GM06990 (cell line): ENCODE measurements at regions not wholly inside any gene's neighbourhood (a gene's known extent, or its start where the extent isn't known, plus 50 kb on each side); places are given as distances from the start of the nearest gene placed in this dataset.

Source experiments
- DNase-seq: peaks from one replicate; pipeline ENCODE4 v3.0.0-alpha.2; 2011; ENCODE audit not compliant: insufficient read length; ENCODE audit errors: extremely low read depth
- H3K27me3 ChIP-seq: replicated peaks from 2 replicates; pipeline ENCODE4 v1.6.0; 2011; ENCODE audit warnings: low read length; ENCODE audit not compliant: control insufficient read depth, insufficient read depth
- H3K36me3 ChIP-seq: 2 replicates; pipeline ENCODE4 v1.5.1; 2011; ENCODE audit warnings: low read length; ENCODE audit not compliant: control insufficient read depth, insufficient read depth
- H3K4me3 ChIP-seq: replicated peaks from 2 replicates; pipeline ENCODE4 v1.5.1; 2011; ENCODE audit warnings: low read depth, mild to moderate bottlenecking, control low read depth, low read length
- TF ChIP-seq, protein P1 (sequence below): IDR thresholded peaks from 2 replicates; pipeline ENCODE4 v1.5.1; 2011; ENCODE audit warnings: low read length, control low read depth, mild to moderate bottlenecking, inconsistent platforms; ENCODE audit not compliant: insufficient read depth, poor library complexity, severe bottlenecking

DNA sequence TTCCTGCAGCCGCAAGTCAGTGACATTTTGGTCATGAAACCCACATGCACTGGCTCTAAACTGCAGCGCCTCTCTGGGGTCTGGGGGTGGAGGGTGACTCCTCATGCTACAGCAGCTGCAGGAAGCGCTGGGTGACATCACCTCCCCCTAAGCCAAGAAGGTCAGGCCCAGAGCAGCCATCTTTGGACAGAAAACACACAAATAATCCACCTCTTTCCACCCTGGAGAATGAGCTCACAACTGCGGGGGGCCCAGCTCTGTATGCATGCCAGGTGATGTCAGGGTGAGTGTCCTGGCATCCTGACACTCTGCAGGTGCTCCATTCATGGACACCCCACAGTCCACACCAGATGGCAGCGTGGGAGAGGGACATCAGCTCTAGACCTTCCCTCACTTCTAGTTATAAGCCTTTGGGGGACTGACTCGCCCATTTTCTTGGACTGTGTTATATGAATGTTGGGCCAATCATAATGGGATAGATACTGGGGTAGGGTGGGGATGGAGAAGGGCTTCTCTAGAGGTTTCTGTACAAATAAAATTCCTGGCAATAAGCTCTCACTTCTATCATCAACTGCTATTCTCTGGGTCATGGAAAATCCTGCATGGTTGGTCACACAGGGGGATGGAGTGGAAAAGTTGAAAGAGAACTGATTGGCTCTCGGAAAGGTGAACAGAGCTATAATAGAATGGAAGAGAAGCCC is 70.7 kb upstream of the THBS1 start:
- TF ChIP-seq, protein P1, sequence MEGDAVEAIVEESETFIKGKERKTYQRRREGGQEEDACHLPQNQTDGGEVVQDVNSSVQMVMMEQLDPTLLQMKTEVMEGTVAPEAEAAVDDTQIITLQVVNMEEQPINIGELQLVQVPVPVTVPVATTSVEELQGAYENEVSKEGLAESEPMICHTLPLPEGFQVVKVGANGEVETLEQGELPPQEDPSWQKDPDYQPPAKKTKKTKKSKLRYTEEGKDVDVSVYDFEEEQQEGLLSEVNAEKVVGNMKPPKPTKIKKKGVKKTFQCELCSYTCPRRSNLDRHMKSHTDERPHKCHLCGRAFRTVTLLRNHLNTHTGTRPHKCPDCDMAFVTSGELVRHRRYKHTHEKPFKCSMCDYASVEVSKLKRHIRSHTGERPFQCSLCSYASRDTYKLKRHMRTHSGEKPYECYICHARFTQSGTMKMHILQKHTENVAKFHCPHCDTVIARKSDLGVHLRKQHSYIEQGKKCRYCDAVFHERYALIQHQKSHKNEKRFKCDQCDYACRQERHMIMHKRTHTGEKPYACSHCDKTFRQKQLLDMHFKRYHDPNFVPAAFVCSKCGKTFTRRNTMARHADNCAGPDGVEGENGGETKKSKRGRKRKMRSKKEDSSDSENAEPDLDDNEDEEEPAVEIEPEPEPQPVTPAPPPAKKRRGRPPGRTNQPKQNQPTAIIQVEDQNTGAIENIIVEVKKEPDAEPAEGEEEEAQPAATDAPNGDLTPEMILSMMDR: no peak
- H3K4me3 ChIP-seq: no peak overlapping the region
- H3K27me3 ChIP-seq: no peaks in the 10 kb centered on the region; the same call in 1 of the 2 replicates
- no peaks in the 10 kb centered on the region for H3K36me3 ChIP-seq
- DNase-seq: no peak

DNA sequence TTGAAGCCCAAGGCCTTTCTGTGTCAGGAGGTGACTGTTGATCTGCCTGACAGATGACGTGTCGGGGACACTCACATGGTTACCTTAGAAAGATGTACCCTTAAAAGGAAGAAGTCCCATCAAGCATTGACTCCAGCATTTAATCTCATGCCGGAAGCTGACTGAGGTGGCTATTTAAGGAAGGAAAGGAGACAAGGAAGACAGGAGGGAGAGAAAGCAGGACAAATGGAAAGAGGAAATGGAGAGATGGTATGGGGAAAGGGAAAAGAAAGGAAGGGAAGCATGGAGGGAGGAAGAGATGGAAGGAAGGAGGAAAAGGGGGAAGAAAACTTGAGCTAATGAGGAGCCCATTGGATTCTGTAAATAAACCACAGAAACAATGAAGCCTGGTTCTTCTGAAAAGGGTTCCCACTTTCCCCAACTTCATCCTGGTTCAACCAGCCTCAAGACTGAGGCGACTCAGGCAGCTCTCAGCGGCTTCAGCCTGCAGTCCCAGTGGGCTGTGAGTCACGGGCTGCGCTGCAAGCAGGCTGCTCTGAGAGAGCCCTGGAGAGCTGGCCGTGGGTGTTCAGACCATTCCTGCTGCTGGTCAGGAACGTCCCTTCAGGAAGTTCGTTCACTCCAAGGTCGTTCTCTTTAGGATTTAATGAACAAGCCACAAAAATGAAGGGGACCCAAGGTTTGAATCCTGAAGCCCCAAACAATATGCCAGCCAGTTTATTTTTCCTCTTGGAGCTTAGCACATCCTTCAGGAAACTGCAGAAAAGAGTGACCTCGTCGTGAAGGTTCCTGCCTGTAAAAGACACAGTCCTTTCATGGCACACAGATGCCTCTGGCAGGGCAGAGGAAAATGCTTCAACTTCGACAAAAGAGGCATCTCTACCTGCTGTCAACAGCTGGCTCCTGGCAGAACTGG is 69.6 kb upstream of the THBS1 start:
- DNase-seq: no peak
- Histone ChIP-seq H3K36me3 (no peaks in the 10 kb centered on the region), H3K4me3 (no peak overlapping the region), H3K27me3 (no peaks in the 10 kb centered on the region; the same call in 1 of the 2 replicates)
- TF ChIP-seq, protein P1: no peak

DNA sequence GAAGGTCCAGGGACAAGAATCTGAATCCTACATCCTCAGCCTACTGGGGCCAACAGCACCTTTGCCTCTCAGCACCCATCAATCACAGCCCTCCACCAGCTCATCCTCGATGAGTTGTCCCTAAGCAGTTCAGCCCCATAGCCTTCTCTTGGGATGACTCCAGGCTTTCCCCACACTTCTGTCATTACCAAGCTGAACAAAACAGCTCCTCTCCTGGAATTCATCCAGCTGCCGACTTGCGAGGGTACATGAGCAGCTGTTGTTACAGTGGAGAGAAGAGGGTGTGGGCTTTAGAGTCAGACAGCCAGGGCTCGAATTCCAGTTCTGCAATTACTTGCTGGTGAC is 69.0 kb upstream of the THBS1 start:
- no peak for DNase-seq
- no peak overlapping the region for H3K4me3 ChIP-seq
- H3K36me3 ChIP-seq: no peaks in the 10 kb centered on the region

GRCh38 chr15:39512643-39513042 is 68.2 kb upstream of the THBS1 start:
- DNase-seq: no peak
- TF ChIP-seq, protein P1: no peak
- H3K4me3 ChIP-seq: no peak overlapping the region
- no peaks in the 10 kb centered on the region for H3K36me3 ChIP-seq
- no peaks in the 10 kb centered on the region; the same call in 1 of the 2 replicates for H3K27me3 ChIP-seq

More for the DNA sequence above, 69.0 kb upstream of the THBS1 start:
- H3K27me3 ChIP-seq: no peaks in the 10 kb centered on the region; the same call in 1 of the 2 replicates
- TF ChIP-seq, protein P1: no peak

- TF ChIP-seq, protein P1: no peak
- Histone ChIP-seq H3K4me3 (no peak overlapping the region), H3K36me3 (no peaks in the 10 kb centered on the region), H3K27me3 (no peaks in the 10 kb centered on the region; the same call in 1 of the 2 replicates)
- no peak for DNase-seq
Observed at GRCh38 chr15:39513936-39514335, 66.9 kb upstream of the THBS1 start.
